GM12865 (cell line): ENCODE measurements at regions not wholly inside any gene's neighbourhood (a gene's known extent, or its start where the extent isn't known, plus 50 kb on each side); places are given as distances from the start of the nearest gene placed in this dataset.

Experiments used
- DNase-seq: peaks from one replicate; pipeline ENCODE4 v3.0.0; 2010; ENCODE audit warnings: low read depth
- H3K4me3 ChIP-seq: 2 replicates; pipeline ENCODE4 v1.5.1; 2011; ENCODE audit warnings: mild to moderate bottlenecking, low read depth, low read length, control low read depth
- CTCF ChIP-seq: IDR thresholded peaks from 2 replicates; pipeline ENCODE4 v1.5.1; 2011; ENCODE audit warnings: low read length, control low read depth, low read depth, inconsistent platforms; ENCODE audit not compliant: insufficient read depth; ENCODE audit errors: missing control alignments

- no peak for TF ChIP-seq CTCF
- no peak overlapping the region for H3K4me3 ChIP-seq
- no peak for DNase-seq
These were observed 501.4 kb upstream of the NR2F2 start for GRCh38 chr15:95829062-95829461.

DNA sequence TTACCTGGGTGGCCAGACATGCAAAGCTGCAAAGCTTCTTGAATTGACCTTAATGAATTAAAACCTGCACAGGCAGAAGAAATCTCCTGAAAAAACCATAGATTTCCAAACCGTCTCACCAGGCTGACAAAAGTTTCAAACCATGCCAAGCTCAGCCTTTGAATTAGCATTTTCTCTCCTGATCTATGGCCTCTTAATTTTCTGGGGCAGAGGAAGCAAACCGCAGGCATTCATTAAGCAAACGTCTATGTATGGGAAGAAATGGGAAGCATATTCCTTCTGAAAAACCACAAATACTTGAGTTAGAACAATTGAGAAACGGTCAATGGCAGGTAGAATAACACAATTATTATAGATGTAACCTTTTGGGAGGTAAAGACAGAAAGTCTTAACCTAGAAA, 500.2 kb upstream of the NR2F2 start:
- no peak for TF ChIP-seq CTCF
- DNase-seq, result no peak
- H3K4me3 ChIP-seq, result no peak overlapping the region

DNA sequence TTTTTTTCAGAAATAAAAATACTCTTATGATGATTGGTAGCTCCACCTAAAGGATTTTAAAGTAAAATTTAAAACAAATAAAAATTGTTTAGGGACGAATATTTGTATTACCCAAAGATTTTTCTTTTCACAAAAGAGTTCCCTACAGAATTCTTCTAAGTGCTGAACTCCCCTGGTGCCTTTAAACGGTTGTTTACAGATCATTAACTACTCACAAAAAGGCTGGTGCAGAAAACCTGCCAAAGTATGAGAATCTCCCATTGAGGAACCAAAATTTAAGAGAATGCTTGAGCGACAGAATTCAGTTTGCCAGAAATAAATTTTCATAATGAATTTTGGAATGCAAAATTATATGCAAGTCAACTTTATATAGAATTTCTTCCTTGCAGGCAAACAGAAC, 497.8 kb upstream of the NR2F2 start:
- no peak overlapping the region for H3K4me3 ChIP-seq
- no peak for TF ChIP-seq CTCF
- no peak for DNase-seq

GRCh38 chr15:95834028-95834804, 496.3 kb upstream of the NR2F2 start:
- no peak for DNase-seq
- no peak overlapping the region for H3K4me3 ChIP-seq
- TF ChIP-seq CTCF, result no peak

GRCh38 chr15:95836536-95836935, 494.0 kb upstream of the NR2F2 start:
- TF ChIP-seq CTCF, result no peak
- DNase-seq, result no peak
- H3K4me3 ChIP-seq, result no peak overlapping the region

DNA sequence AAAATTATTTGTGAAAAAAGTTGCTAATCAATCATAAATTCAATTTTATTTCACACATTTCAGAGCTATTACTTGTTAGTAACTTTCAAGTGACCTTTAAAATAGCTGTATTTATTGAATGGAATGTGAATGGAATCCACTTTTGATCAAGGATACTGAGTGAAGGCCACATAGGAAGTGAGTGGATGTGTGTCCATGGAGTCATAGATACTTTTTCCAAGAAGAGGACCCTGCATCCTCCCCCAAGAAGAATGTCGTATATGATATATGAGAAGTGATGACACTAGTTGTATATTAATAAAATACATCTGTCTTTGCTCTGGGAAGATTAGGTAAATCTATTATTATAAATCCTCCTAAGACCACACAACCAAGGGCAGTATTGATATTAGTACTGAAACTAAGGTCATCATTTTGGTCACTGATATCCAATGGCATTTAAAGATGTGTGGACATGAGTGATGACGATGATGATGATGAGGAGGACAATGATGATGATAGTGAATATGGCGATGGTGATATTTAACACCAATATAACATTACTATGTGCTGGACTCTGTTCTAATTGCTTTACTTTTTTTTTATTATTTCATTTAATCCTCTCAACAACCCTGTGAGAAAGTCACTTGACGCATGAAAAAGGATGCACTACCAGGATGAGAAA, 493.0 kb upstream of the NR2F2 start:
- no peak for TF ChIP-seq CTCF
- DNase-seq, result no peak
- no peak overlapping the region for H3K4me3 ChIP-seq
